ENCODE measurements at regions not wholly inside any gene's neighbourhood (a gene's known extent, or its start where the extent isn't known, plus 50 kb on each side); places are given as distances from the start of the nearest gene placed in this dataset.

DNA sequence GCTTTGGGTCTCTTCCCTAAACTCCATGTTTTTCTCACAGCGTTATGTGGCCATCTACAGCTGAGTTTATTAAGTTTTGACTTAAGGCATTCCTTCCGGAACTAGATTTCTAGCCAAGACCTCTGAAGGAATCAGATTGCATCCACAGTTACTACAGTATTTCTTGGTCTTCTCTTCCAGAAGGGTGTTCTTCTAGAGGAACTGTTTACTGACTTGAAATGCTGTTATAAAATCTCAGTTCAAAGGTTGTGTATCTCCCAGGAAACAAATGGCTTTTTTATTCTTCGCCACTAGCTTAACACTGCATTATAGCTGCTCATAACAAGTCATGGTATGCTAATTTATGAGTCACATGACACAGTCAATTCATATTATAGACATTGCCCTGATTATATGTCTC lies 55.3 kb upstream of the RAD23B start:
- no peak for DNase-seq
- Mint-ChIP-seq H3K4me1 (no peaks in the 10 kb centered on the region), H3K27ac (no peak overlapping the region), H3K4me3 (no peak overlapping the region), H3K27me3 (peaks cover 35% of the 10 kb centered on the region), H3K36me3 (ENCODE audit: low read depth) (no peaks in the 10 kb centered on the region), H3K9me3 (ENCODE audit: low read depth) (no peaks in the 10 kb centered on the region)
- intact Hi-C loops (cut with DNase I, micrococcal nuclease): no loop called here
- CTCF ChIA-PET: interaction anchor here (0.6 kb wide), 2 partner anchors 54 to 112 kb away, joined by 3 read pairs; no protein-coding TSS in a partner anchor
- ATAC-seq: no peak
- POLR2A ChIA-PET: no interaction called here

DNA sequence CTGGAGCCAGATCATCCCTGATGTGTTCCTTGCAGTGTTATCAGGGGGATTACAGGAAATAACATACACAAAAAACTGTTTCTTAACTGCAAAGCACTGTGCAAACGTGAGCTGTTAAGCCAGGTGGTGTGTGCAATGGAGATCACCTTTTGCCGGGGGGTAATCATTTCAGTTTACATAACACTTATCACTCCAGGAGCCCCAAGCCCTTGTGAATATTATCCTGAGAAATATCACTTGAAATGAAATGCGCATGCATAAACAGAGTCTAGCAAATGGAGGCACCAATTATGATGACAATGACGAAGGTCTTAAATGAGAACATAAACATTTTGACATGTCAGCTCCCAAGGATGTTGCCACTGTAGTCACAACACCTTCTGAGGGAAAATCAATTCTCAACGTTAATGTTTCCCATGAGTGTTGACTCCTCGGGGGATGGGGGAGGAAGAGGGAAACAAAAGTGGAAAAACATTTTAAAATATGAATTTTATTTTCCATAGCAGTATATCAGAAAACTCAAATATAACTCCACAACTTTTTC lies 54.5 kb upstream of the RAD23B start:
- no peaks in the 10 kb centered on the region for H3K9me3 Mint-ChIP-seq (ENCODE audit: low read depth)
- H3K36me3 Mint-ChIP-seq (ENCODE audit: low read depth): no peaks in the 10 kb centered on the region
- ATAC-seq: no peak
- H3K27me3 Mint-ChIP-seq: peaks cover 36% of the 10 kb centered on the region
- no peak overlapping the region for H3K27ac Mint-ChIP-seq
- no peak for DNase-seq
- no peaks in the 10 kb centered on the region for H3K4me1 Mint-ChIP-seq
- no peak overlapping the region for H3K4me3 Mint-ChIP-seq
- ChIA-PET POLR2A (no interaction called here), CTCF (interaction anchor here (0.6 kb wide), 1 partner anchor 53 kb away, joined by 3 read pairs; no protein-coding TSS in a partner anchor)
- intact Hi-C loops (cut with DNase I, micrococcal nuclease): no loop called here

DNA sequence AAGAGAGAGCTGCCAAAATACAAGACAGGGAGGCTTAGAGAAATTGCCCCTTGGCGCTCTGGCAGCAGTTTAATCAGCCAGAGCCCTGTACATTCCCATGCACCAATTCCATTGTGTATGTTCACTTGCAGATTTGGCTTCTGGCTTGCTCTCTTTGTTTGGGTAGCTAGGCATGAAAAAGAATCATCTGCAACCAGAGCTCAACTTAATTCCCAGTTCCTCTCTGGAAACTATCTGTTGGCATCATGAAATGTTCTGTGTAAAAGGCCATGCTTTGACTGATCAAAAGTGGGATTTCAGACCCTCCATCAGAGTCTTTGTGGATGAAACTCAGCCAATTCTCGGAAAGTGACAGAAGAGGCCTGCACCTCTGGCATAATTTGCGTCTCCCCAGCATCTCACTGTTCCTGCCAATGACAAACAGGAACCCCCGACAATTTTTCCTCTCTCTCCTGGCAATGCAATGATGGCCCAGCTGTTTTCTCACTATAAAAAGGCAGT lies 53.8 kb upstream of the RAD23B start:
- H3K9me3 Mint-ChIP-seq (ENCODE audit: low read depth): no peaks in the 10 kb centered on the region
- H3K36me3 Mint-ChIP-seq (ENCODE audit: low read depth): no peaks in the 10 kb centered on the region
- no peak for ATAC-seq
- intact Hi-C loops (cut with DNase I, micrococcal nuclease): no loop called here
- ChIA-PET POLR2A (no interaction called here), CTCF (no interaction called here)
- no peak for DNase-seq
- H3K27me3 Mint-ChIP-seq: peaks cover 36% of the 10 kb centered on the region
- no peak overlapping the region for H3K4me3 Mint-ChIP-seq
- no peak overlapping the region for H3K27ac Mint-ChIP-seq
- H3K4me1 Mint-ChIP-seq: no peaks in the 10 kb centered on the region
